Activated CD4-positive, CD25-positive, alpha-beta regulatory T cell treated with anti-CD3 and anti-CD28 coated beads, Interleukin-2, amount 50 U/mL, for 16 hours (primary cell): ENCODE measurements at regions not wholly inside any gene's neighbourhood (a gene's known extent, or its start where the extent isn't known, plus 50 kb on each side); places are given as distances from the start of the nearest gene placed in this dataset.

Source experiments
- DNase-seq: peaks from one replicate; pipeline ENCODE4 v3.0.0-alpha.2; 2020; ENCODE audit warnings: low read depth, low spot score

- no peak for DNase-seq
Observed at GRCh38 chr22:27382947-27383346, 418.6 kb downstream of the MN1 start.

DNA sequence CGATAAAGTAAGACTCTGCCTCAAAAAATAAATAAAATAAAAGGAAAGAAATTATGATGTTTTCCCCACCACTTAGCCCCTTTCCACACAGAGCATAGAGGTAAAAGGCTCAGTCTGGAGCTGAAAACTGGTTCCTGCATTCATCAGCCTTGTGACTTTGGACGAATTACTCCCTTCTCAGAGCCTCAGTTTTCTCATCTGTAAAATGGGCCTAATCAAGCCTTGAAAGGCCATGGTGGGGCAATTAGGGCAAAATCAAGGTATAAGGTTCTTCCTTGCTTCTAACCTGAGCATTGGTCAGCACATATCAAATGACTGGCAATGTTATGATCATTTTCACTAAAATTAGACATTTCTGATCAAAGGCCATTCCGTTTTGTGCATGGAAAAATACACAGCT is 417.7 kb downstream of the MN1 start:
- DNase-seq: no peak

DNA sequence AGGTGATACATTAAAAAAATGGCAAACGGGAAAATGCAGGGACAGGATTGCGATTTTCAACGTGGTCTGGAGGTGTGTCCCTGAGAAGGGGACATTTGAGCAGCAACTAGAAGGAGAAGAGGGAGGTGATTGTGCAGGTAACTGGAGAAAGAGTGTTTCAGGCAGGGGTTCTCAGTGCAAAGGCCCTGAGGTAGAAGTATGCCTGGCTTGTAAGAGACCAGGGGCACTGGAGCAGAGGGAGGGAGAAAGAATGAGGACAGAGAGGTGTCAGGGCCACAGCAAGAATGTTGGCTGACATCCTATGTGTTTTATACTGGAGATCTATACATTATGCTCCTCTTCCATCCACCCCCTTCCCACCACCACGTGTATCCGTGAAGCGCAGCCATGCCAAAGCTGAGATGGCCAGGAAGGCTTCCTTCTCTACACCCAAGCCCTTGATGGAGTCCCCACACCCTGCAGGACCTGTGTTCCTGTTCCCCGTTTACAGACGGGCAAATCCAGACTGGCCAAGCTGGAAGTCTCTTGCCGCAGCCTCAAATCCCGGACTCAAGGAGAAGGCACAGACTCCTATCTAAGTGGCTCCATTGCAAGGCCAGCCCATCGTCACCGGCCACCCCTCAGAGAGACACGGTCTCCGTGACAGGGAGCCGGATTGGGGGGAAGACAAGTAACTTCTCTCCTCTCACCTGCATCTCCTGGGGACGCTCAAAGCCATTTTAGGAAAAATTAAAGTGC is 416.1 kb downstream of the MN1 start:
- DNase-seq: no peak

DNA sequence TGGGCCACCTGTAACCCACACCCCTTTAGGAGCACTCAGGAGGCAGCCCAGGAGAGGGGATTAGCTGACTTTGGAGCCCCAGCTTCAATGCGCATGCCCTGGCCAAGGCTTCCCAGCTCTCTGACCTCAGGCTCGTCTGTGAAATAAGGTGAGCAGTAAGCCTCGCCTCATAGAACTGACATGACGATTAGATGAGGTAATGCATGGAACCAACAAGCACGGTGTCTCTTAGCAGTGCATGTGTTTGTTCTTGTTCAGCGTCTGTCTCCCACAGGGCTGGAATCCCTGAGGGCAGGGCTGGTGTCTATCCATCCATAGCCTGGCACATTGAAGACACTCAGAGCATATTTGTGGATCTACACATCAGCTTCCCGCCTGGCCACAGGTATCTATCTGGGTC is 415.4 kb downstream of the MN1 start:
- no peak for DNase-seq

DNA sequence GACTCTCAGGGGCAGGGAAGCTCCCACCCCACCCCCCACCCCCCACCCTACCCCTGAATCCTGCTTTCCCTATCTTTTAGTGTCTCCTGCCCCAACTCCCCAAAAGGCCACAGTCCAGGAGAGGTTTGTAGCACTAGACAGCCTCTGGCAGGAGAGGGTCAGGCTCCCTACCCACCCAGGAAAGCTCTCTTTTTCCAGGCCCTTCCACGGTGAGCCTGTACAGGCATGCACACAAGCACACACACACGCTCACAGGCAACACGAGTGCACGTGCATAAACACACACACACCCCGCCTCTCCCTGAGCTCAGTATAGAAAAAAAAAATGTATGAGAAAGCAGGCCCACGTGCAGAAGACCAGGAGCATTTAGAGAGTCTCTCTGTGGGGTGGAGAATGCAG is 414.0 kb downstream of the MN1 start:
- no peak for DNase-seq

GRCh38 chr22:27388090-27388600 is 413.4 kb downstream of the MN1 start:
- DNase-seq: no peak

DNA sequence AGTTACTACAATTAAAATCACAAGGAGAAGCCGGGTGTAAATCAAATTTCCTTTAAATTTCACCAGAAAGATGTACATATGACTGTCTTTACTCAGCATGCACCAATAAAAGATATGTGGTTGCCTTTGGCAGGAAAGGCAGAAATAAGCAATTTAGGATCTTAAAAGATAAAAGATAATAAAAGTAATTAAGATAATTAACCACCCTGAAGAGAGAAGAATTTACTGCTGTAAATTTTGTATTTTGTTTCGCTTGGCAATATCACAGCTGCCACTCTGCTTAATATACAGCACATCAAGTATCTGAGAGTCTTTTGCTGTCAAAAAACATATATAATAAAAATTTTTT is 411.9 kb downstream of the MN1 start:
- no peak for DNase-seq

GRCh38 chr22:27391092-27391770 is 410.3 kb downstream of the MN1 start:
- DNase-seq: no peak

GRCh38 chr22:27393371-27393770 is 408.2 kb downstream of the MN1 start:
- DNase-seq: no peak

- no peak for DNase-seq
Observed at GRCh38 chr22:27394806-27395404, 406.7 kb downstream of the MN1 start.

DNA sequence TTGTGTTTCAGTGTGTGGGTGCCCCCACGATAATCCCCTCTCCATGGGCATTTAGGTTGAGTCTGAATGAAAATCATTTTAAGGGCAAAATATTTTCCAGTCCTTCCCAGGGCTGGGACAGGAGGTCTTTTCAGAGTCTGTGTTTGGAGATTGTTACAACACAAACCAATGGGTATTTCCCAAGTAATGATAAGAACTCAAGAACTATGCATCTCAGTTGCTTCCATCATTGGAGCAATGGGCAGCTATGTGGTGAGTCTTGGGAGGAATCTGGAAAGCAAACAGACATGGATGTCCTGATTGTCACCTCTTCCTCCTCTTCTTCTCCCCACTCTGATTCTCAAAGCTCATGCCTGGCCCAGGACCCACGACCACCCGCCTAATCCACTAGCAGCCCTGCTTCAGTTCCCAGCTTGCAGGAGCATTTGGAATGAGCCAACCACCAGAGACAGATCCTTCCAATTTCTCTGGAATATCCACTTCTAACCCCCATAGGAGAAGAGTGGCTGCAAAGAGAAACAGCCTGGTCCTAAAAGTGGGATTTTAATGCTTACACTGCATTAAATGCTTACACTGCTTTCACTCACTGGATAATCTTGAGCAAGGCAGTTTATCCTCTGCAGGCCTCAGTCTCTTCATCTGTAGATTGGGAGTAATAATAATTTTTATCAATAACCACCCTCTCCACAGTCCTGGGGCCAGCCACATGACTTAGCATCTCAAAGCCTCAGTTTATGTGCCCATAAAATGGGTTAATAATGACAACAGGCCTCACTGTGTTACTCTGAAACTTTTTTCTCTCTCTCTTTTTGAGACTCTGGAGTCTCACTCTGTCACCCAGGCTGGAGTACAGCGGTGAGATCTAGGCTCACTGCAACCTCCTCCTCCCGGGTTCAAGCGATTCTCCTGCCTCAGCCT is 404.3 kb downstream of the MN1 start:
- DNase-seq: no peak

DNA sequence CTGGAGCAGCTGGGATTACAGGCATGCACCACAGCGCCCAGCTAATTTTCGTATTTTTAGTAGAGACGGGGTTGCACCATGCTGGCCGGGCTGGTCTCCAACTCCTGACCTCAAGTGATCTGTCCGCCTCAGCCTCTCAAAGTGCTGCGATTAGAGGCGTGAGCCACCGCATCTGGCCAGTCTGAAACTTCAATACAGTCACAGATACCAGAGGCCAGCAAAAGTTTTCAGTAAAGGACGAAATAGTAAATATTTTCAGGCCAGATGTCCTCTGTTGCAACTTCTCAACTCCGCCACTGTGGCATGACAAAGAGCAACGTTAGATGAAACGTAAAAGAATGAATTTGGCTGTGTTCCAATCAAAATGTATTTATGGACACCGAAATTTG is 403.6 kb downstream of the MN1 start:
- no peak for DNase-seq

DNA sequence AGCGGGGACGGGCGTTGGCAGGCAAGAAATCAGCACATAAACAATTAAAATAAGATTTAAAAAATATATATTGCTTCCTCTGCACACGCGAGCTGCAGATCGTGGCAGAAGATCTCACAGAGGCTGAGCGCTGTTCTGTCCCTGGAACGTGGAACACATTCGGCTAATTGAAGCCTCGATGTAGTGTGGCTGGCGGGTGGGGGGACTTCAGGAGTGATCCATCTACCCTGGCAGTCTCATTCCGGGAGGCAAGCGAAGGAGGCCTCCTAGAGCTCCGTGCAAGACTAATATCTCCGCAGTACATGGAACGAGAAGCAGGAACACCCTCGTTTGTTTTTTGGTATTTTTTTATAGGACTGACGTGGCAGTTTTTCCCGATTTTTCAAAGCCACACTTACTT is 402.4 kb downstream of the MN1 start:
- no peak for DNase-seq

- DNase-seq: no peak
Observed at GRCh38 chr22:27400811-27401210, 400.7 kb downstream of the MN1 start.

- DNase-seq: no peak
Observed at GRCh38 chr22:27401321-27401720, 400.2 kb downstream of the MN1 start.

DNA sequence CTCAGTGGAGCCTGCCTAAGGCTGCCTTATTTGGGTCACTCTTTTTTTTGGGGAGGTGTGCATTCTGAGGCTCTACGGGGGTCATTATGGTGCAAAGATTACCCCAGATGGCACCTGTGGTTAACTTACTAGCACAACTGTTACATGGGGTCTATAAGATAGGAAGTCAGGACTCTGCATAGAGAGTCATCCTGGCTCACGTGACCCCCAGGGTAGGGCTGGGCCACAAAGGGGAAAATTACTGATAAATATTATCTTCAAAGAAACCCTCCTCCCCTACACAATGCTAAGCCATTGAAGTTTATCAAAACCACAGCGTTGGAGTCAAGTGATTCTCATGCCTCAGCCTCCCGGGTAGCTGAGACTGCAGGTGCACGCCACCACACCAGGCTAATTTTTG is 397.1 kb downstream of the MN1 start:
- DNase-seq: no peak

DNA sequence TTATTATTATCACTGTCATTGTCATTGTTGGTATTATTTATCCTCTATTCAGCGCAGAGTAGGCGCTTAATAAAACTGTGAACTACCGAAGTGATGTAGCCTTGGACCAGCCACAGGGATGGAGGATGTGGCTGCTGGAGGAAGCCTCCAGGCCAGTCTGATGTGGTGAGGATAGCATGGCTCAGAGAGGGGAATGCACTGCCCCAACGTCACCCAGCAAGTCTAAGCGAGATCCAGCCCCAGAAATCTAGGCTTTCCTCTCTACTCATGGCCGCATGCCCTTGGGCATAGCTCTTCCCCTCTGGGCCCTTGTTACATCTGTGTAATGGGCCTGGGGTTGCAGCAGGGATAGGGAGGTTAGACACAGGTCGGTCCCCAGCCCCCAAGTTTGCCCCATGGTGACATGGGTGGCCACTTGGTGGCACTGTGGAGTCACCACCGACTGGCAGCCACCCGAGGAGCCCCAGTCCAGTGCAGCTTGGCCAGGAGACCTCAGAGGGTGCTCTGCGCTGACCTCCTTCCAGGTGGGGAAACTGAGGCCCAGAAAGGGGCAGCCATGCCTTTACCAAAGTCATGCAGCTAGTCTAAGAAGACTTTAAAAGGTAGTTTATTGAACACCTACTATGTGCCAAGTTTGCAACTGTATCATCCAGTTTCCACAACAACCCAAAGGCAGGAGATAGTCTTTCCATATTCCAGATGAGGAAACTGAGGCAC is 395.7 kb downstream of the MN1 start:
- no peak for DNase-seq

DNA sequence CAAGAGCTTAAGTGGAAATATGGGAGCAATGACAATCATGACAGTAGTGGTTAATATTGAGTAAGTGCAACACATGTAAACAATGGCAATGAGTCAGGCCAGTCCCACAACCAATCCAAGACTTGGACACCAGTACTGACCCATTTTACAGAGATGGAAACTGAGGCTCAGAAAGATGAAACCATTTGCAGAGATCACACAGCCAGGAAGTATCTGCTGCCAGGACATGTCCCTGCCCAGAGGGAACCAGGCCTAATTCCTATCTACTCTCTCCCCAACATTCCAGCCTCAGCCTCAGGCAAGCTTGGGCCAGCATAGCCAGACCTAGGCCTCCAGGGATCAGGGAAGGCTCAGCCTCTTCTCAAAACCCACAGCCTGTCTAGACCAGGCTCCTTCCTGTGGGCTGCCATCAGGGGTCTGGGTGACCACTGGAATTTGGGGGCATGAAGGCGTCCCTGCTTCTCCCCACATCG is 395.1 kb downstream of the MN1 start:
- DNase-seq: no peak

GRCh38 chr22:27407369-27407985 is 394.1 kb downstream of the MN1 start:
- DNase-seq: no peak

DNA sequence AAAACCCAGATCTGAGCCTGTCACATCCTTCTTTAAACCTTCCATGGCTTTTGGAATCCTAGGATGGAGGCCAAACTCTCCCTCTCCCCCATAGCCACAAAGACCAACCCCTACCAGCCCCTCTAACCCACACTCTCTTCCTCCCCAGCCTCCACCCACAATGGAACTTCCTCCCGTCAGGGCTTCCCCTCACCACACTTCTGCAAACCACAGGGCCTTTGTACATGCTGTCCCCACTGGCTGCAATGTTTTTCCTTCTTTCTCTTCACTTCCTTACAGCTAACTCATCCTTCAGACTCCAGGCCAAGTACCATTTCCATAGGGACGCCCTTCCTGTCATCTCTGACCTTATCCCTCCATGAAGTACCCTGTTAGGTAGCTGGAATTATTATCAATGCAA is 393.5 kb downstream of the MN1 start:
- DNase-seq: no peak

- no peak for DNase-seq
Observed at GRCh38 chr22:27409299-27409698, 392.3 kb downstream of the MN1 start.
